ENCODE measurements at regions not wholly inside any gene's neighbourhood (a gene's known extent, or its start where the extent isn't known, plus 50 kb on each side); places are given as distances from the start of the nearest gene placed in this dataset.

GRCh38 chr6:951399-952181, 258.7 kb upstream of the EXOC2 start:
- TF ChIP-seq CTCF (conservative IDR thresholded peaks at IDR 0.05; ENCODE audit: low read depth, low read length): no peak
- DNase-seq (ENCODE audit: low read depth): no peak
- no peak overlapping the region for H3K4me3 ChIP-seq (ENCODE audit: low read depth, low read length)

- DNase-seq (ENCODE audit: low read depth): no peak
- no peak overlapping the region for H3K4me3 ChIP-seq (ENCODE audit: low read depth, low read length)
- TF ChIP-seq CTCF (conservative IDR thresholded peaks at IDR 0.05; ENCODE audit: low read depth, low read length): no peak
Measured at GRCh38 chr6:947235-947934, 254.4 kb upstream of the EXOC2 start.

- DNase-seq (ENCODE audit: low read depth): peak; percentile 52
- H3K4me3 ChIP-seq (ENCODE audit: low read depth, low read length): no peak overlapping the region
- TF ChIP-seq CTCF (conservative IDR thresholded peaks at IDR 0.05; ENCODE audit: low read depth, low read length): no peak
Measured at GRCh38 chr6:946546-946945, 253.6 kb upstream of the EXOC2 start.

- TF ChIP-seq CTCF (conservative IDR thresholded peaks at IDR 0.05; ENCODE audit: low read depth, low read length): no peak
- no peak for DNase-seq (ENCODE audit: low read depth)
- no peak overlapping the region for H3K4me3 ChIP-seq (ENCODE audit: low read depth, low read length)
Measured at GRCh38 chr6:939526-940252, 246.8 kb upstream of the EXOC2 start.

- DNase-seq (ENCODE audit: low read depth): no peak
- no peak overlapping the region for H3K4me3 ChIP-seq (ENCODE audit: low read depth, low read length)
- TF ChIP-seq CTCF (conservative IDR thresholded peaks at IDR 0.05; ENCODE audit: low read depth, low read length): no peak
Measured at GRCh38 chr6:938916-939315, 246.0 kb upstream of the EXOC2 start.

- H3K4me3 ChIP-seq (ENCODE audit: low read depth, low read length): no peak overlapping the region
- no peak for DNase-seq (ENCODE audit: low read depth)
- no peak for TF ChIP-seq CTCF (conservative IDR thresholded peaks at IDR 0.05; ENCODE audit: low read depth, low read length)
Measured at GRCh38 chr6:938271-938905, 245.4 kb upstream of the EXOC2 start.
